AML-193 (cell line): ENCODE measurements at regions not wholly inside any gene's neighbourhood (a gene's known extent, or its start where the extent isn't known, plus 50 kb on each side); places are given as distances from the start of the nearest gene placed in this dataset.
"Not testable (repeated sequence)": the region's sequence is repeated elsewhere in the genome, so short reads cannot be mapped to it uniquely, and the experiment has no call there.

Experiments
- DNase-seq, 2 experiments: peaks; one replicate each; lab custom pipeline; 2025; lab: John Stamatoyannopoulos, UW

DNA sequence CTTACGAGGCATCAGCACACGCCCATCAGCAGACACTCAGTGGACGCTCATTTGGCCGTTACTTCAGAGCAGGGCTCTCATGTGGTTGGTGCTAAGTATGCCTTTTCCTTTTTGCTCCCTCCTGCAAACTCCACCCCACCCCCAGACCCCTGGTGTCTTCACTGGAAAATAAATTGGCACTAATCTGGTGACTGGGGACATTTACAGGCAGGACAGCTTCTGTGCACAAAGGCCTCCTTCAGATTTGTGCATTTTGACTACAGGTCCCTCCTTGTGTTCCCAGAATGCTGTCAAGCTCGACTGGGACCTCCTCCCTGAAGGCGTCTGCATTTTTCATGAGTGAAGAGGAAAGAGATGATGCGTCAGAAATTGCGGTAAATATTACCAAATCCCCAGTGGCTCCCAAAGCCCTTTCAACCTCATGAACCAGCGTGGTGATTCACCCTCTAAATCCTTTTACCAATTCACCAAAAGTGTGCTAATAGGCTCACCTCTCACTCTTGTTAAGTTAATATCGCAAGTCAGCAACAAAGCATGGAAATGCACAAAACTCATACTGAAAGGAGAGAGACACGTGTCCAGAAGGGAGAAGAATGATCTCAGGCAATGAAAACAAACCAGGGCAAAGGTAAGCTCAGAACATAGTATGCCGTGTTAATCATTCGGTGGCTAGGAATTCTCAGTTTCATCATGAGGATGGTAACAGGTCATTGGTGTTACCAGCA is 119.0 kb downstream of the NKX6-1 start:
- DNase-seq = no peak

DNA sequence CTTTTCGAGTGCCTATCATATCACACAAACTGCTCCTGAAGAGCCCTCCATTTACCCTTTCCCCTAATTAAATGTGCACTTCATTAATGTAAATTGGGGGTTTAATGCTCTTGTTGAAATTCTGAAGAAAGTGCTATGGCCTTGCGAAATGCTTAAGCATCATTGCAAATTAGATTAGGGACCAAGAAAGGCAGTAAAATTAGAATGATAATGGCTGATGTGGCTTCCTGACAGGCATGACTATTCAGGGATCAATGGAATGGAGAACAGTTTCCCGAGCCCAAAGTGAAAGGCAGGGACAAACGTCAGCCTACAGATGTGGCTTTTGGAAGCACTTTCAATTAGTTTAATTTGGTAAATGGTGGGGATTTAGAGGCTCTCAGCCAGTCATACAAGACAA is 120.1 kb downstream of the NKX6-1 start:
- no peak for DNase-seq

DNA sequence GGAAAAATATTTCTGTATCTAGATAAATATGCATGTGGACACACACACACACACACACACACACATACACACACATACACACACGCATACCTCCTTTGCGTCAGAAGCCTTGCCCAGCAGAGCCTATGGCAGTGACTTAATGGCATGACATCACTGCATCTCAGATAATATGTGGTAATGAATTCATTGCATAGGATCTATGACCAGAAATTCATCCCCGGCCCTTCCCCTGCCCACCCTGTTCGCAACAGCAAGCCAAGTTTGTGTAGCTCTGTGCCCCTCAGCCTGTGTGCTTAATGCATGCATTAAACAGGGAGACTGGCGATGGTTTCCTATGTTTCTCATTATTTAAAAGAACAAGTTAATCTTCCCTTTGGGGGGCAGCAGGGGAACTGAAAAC is 120.7 kb downstream of the NKX6-1 start:
- no peak for DNase-seq

DNA sequence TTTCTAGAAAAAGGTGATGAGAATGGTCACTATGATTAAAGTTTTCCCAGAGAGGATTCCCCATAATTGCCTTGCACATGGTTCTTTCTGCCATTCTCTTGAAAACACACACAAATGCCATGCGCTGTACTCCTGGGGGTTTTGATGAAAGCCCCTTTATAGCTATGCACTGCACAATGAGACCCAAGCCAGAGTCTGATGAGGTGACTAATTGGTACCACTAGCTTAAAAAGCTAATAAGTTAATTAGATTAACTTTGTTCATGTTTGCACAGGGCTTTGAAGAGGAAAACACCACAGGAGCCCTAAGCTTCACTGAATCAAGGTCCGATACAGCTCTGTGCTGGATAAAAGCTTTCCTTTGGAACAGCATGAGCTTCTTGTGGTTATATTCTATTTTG is 132.2 kb downstream of the NKX6-1 start:
- no peak for DNase-seq

DNA sequence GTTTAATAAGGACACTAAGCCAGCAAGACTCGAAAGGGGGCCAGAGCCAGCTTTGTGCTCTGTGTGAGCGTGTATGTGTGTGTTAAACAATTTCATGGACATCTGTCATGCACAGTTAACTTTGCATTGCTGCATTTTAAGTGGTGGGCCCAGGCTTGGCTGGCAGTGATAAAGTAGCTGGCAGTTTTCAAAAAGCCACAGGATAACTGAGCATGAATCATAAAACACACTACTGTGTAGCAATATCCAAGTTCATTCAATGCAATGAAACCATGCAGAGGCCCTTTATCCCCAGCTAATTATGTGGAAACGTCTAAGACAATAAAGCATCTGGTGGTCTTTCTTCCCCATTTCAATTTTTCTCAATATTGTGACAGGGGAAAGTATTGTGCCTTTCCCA is 132.9 kb downstream of the NKX6-1 start:
- DNase-seq = no peak

DNA sequence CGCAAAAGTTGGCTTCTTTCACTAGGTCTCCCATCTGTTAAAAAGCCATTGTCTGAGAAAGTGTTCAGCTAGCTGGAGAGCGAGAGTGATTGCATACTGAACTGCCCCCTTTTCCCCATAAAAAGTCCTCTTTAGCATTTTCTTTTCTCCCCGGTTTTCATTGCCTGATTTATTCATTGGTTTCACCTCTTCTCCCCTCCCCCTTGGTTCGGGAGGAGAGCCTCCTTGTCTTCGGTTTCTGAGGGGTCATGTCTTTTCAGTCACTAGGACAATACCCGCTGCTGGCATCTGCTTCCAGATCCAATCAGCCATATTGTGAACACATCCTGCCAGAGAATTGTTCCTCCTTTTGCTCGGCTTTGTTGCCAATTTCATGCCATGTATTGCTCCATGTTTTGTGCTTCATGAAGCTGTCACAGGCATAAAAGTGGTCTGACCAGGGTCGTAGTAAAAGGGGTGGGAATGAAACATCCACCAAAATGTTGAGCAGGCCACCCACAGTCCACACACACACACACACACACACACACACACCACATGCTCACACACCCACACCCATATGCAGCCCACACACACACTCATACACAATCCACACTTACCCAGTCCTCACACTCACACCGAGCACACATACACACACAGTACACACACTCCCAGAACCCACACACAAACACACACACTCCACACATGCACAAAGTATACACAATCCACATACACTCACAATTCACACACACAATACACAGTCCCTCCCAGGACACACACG is 136.0 kb downstream of the NKX6-1 start:
- DNase-seq = no peak

DNA sequence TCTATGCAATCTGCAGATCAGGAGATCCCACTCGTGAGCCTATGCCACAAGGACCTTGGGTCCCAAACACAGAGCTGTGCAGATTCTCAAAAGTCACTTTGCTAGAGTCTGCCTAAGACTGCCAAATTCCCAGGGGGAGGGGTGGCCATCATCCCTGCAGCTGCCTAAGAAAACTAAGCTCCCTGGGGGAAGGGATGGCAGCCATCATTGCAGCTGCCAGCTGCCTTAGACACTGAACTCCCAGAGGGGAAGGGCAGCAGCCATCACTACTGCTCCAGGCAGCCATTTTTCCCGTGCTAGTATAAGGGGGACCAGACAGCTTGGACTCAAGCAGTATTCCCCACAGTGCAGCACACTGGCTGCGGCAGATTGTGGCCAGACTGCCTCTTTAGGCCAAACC is 156.9 kb downstream of the NKX6-1 start:
- DNase-seq = no peak

DNA sequence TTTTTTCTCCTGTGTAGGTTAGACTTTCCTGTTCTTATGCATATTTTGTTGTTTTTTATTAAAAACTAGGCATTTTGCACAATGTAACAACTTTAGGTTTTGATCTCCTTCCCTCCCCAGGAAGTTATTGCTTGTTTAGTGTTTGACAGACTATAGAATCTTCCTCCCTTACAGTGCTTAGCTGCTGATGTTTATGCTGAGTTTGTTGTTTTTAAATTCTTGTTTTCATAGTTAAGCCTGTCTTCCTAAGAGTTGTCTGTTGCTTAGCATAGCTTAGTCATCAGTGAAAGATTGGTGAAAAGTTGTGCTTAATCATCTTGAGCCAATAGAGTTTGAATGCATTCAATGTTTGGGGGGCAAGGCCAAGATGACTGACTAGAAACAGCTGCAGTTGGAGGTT is 157.5 kb downstream of the NKX6-1 start:
- DNase-seq = no peak

DNA sequence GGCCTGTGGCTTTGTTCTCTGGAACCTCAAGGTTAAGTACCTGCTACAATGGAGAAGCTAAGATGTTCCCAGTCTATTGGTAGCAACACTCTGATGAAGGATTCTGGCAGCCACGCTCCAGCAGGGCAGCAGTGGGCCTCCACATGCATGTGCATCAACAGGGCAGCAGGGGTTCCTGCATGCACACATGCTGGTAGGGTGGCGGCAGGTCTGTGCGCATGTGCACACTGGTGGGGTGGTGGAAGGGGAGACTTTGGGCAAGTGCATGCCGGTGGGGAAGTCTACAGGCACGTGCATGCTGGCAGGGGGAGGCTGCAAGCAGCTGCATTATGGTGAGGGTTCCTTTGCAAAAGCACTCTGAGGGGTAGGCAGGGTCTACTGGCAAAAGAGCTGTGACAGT is 160.7 kb downstream of the NKX6-1 start:
- no peak for DNase-seq

DNA sequence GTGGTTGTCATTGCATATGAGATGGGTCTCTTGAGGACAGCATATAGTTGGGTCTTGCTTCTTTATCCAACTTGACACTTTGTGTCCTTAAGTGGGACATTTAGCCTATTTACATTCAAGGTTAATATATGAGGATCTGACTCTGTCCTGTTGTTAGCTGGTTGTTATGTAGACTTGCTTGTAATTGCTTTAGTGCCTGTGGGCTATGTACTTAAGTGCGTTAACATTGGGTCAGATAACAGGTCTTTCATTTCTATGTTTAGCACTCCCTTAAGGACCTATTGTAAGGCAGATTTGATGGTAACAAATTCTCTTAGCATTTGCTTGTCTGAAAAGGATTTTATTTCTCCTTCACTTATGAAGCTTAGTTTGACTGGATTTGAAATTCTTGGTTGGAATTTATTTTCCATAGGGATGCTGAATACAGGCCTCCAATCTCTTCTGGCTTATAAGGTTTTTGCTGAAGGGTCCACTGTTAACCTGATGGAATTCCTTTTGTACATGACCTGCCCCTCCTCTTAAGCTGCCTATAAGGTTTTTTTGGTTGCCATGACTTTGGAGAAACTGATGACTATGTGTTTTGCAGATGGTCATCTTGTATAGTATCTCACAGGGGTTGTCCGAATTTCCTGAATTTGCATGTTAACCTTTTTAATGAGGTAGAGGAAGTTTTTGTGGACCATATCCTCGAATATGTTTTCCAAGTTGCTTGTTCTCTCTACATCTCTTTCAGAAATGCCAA is 162.0 kb downstream of the NKX6-1 start:
- DNase-seq = no peak

DNA sequence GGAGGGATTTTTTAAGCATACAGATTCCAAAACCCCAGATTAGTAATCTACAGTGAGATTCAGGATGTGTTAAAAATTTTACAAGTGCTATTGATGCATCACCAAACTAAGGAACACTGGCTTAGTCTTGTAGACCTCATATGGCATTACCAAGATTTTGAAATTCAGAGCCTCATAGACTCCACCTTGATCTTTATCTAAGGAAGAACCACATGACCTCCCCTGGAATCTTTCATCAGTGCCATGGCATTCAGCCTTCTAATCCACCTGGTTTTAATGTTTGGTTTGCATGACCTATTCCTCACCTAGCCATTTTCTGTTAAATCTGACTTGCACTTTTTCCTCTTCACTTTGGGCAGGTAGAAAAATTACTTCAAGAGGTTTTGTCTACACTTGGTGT is 171.6 kb downstream of the NKX6-1 start:
- no peak for DNase-seq

DNA sequence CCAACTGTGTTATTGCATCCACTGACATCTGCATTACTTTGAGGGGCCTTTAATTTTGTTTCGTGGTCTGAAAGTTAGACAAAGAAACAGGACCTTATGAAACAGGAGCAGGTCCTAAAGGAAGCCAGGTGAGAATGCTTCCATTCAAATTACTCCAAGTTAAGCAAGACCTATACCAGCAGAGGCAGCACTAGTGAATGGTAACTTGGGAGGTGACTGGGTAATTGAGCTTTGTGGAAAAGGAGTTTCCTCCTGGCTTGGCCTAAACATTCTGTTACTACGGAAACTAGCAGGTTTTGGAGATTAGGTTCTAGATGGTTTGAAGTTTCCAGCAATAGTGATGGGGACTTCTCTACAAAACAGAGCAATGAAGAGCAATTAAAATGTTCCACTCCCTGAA is 173.5 kb downstream of the NKX6-1 start:
- DNase-seq = no peak

DNA sequence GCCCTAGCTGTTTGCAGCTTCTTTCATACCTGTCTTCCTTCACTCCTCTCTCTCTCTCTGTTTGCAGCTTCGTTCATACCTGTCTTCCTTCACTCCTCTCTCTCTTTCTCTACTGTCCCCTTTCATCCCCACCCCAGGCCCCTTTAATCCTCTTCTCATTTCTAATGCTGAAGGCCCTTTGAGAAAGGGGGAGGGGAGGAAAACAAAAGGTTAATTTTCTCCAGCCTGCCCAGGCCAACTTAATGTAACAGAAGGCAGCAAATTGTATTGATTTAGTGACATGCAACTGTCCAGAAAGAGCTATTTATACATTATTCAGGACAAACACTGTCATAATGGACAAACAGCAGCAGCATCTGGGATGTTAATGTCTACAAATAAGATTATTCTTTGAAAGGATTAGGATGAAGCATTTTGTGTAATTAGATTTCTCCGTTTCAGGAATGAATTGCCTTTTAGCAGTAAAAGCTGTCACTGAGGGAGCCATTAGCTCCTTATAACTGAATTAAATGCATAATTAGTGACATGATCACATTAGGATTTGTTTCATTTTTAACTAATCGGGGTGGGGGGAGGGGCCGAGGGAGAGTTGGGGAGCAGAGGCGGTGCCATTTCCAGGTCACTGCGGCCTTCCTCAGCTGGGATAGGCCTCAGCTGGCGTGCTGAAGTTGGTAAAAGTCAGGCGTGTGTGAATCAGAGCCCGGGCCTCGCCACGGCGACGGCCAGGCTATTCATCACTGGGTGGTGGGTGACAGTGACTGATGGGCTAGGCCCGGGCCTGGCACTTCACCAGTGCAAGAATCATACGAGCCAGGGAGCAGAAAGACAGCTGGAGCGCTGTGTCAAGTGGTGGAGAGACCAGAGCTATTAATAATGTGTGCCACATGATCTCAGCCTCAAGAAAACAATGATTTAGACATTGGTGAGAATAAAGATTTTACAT is 174.5 kb downstream of the NKX6-1 start:
- DNase-seq = no peak

DNA sequence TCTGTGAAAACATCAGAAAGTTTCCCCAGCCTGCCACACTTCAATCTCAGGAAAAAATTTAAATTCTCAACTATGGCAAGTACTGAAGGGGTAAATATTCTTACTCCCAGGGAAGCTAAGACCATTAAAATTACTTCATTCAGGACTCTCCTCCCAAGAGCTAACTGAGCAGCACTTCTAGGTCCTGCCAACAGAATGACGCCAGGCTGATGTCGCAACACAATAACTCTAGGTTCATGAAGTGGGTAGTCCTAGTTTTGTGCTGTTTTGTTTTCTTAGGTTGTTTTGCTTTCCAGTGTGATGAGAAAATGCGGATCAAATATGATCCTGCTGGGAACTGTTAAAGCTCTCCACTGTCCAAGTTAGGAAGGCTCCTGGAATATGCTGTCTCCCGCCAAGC is 180.0 kb downstream of the NKX6-1 start:
- no peak for DNase-seq

DNA sequence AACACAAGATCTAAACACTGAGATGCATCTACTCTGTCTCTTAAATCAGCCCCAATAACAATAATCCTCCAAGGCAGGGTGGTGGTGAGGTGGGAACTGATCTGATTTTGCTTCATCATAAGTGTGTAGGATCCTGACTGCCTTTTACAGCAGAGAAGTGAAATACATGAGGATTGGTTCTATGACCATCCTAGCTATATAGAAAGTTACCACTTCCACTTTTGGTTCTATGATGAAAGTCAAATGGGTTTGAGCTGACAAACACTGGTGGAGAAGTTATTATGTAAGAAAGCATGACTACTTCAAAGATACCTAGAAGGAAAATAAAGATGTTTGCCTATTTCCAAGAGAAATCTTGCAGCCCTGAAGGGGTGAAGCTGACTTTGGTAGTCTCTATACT is 181.6 kb downstream of the NKX6-1 start:
- no peak for DNase-seq

DNA sequence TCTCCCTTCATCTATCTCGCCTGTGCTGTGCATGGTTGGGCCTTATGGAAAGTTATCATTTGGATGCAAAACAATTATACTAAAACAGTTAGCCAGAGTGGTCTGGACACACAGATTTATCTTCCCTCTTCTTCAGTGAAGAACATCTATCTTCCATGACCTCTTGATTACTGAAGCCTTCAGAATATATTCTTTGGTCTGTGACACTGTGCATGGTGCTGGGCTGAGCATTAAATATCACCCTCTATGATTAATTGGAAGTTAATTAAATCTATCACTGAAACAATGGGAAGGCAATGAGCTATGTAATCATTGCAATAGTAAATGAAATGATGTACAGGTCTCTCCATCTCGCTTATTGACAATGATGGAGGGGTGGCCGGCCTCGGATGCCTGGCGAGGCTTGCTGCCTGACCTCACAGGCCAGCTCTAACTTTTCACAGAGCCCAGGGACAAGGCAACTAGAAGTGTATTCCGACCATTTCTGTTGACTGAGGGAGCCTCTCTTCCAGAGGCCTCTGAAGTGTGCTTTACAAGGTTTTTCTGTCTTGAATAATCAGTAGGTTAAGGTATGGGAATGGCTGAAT is 186.6 kb downstream of the NKX6-1 start:
- DNase-seq = no peak

DNA sequence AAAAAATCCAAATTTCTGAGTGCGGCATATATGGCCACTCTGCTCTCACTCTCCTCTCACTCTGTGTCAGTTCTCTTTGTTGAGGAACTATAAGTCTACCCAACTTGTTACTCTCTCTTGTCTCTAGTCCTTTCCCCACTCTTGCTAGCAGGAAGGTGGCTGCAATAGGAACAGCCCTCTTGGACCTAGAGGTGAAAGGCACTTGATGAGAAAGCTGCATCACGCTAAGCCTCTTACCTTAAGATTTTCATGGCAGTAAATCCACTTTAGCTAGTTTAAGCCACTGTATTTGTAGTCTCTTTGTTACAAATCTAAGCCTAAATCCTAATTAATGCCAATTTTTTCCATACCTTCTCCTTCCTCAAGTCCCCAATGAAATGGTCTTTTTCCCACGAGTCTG is 189.9 kb downstream of the NKX6-1 start:
- no peak for DNase-seq

DNA sequence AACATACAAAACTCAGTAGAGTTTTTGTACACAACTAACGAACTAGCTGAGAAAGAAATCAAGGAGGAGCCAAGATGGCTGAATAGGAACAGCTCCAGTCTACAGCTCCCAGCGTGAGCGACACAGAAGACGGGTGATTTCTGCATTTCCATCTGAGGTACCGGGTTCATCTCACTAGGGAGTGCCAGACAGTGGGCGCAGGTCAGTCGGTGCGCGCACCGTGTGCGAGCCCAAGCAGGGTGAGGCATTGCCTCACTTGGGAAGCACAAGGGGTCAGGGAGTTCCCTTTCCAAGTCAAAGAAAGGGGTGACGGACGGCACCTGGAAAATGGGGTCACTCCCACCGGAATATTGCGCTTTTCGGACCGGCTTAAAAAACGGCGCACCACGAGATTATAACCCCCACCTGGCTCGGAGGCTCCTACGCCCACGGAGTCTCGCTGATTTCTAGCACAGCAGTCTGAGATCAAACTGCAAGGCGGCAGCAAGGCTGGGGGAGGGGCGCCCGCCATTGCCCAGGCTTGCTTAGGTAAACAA is 200.3 kb downstream of the NKX6-1 start:
- DNase-seq = not testable (repeated sequence)

DNA sequence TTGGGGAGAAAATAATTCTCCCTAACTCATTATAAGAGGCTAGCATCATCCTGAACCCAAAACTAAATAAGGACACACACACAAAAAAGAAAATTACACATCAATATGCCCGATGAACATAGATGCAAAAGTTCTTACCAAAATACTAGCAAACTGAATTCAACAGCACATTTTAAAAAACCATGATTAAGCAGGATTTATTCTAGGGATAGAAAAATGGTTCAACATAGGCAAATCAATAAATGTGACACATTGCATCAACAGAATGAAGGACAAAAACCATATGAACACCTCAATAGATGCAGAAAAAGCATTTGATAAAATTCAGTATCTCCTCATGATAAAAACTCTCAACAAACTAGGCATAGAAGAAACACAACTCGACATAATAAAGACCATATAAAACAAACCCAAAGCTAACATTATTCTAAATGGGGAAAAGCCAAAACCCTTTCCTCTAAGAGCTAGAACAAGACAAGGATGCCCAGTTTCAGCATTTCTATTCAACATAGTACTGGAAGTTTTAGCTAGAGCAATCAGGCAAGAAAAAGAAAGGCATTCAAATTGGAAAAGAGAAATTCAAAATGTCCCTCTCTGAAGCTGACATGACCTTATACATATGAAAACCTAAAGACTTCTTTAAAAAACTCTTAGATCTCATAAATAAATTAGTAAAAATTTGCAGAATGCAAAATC is 200.9 kb downstream of the NKX6-1 start:
- no peak for DNase-seq

DNA sequence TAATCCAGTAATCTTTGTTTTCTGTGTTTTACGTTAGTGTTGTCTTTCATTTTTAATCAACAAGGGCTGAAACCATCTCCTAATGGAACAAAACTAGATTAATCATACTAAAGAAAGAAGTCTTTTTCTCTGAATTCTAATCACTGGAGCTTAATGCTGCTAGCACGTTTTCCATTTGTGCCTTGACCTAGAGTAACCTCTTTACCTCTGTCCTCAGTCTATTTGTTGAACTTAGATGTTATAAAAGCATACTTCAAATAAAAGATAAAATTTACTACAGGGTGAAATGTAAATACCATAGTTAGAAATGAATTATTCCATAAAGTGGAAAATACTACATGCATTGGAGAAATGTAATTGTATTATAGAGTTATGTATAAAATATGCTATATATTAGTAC is 207.1 kb downstream of the NKX6-1 start:
- DNase-seq = no peak

DNA sequence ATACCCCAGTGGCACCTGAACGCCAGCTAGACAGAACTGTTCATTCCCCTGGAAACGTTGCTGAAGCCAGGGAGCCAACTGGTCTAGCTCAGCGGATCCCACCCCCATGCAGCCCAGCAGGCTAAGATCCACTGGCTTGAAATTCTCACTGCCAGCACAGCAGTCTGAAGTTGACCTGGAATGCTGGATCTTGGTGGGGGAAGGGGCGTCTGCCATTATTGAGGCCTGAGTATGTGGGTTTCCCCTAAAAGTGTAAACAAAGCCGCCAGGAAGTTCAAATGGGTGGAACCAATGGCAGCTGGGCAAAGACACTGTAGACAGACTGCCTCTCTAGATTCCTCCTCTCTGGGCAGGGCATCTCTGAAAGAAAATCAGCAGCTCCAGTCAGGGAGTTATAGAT is 213.0 kb downstream of the NKX6-1 start:
- DNase-seq = no peak
